ENCODE measurements at regions not wholly inside any gene's neighbourhood (a gene's known extent, or its start where the extent isn't known, plus 50 kb on each side); places are given as distances from the start of the nearest gene placed in this dataset.

DNA sequence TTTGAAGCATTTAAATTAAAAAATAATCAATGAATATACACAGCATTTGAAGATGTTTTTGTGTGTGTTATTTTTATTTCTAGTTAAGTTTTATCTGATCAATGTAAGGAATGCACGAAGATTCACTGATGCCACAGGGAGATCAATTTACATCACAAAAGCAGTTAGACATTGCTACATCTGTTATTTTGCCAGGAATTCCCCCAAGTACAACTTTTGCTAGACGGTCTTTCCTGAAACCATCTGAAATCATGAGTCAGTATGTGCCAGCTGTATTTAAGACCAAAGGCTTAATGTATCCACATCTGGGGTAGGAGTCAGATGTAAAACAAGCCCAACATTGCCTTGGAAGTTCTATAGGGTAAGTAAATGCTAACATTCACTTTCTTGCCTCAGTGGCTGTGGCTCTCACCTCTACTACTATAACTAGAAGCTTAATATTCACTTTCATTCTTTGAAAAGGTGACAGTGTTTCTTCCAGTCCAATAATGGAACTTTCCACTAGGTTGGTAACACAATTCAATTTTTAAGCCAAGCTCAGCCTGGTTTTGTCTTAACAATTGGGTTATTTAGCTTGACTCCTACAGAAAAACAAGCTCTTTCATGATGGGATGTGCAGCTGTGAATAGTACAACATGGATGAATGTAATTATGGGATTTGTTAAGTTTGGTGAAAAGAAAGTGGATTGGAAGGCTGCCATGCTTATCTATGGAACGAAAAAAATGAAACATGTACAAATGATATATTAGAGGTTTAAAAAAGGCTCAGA lies 385.4 kb upstream of the TMEM132C start:
- no peak for DNase-seq (ENCODE audit: low read depth)

DNA sequence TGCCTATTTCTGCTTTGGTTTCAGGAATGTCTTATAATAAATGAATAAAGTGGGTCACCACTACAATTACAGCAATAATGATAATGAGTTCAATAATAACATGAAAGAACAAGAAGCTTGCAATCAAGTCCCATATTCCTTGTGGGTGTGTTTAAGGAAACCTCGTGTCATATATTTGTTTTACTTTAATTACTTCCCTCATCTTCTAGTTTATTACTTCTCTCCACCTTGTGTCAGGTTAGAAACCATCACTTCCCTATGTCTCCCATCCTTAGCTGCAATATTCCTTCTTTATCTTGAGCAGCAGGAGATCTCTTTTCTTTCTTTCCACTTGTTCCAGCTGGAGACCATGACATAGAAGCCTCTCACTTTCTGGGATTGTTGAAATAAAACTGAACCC lies 384.0 kb upstream of the TMEM132C start:
- DNase-seq (ENCODE audit: low read depth): no peak

DNA sequence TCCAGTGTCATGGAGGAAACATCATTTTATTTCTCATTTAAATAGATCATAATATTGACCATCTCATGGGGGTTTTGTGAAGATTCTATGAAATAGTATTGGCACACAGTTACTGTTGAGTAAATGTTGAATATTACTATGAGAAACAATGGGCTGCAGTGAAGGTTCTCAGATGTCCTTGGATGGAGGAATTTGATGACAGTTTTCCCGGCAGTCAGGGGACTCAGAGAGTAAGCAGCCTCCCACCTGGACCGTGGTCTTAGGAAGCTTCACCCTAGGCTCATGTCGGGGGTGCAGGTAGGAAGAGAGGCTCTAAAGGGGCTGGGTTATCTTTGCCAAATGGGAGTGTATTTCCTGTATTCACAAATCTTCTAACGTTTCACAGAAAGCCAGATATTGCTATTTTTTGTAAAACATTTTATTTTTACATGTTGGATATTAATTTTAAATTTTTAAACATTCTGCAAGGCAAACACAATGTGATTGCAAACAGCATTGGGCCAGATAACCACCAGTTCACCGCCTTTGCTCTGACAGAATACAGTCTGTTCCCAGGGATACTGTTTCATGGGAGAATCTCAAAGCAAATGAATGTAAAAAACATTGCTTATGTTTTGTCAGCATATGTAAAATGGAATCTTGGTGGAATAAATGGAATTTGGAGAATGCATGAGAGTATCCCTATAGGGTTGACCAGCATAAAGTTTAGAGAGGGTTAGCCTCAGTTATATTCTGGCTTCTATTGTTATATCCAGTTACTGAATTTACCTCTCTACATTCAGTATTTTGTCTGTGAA lies 380.8 kb upstream of the TMEM132C start:
- DNase-seq (ENCODE audit: low read depth): no peak

DNA sequence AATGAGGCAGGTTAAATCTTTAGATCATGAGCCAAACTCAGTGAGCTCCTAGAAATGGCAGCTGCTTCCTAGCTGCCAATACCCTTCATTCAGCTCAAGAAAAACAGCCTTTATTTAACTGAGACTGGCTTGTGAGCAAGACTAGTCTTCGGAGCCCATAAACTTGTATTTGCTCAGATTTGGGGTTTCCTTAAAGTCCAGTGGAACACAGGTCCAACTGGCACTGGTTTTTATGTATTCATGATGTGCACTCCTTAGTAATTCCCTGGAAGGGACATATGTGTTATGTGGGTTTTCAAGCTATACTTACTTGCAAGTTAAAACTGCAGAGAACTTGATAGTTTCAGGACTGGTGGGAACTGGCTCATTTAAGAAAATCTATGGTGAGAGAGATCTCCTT lies 380.1 kb upstream of the TMEM132C start:
- no peak for DNase-seq (ENCODE audit: low read depth)

DNA sequence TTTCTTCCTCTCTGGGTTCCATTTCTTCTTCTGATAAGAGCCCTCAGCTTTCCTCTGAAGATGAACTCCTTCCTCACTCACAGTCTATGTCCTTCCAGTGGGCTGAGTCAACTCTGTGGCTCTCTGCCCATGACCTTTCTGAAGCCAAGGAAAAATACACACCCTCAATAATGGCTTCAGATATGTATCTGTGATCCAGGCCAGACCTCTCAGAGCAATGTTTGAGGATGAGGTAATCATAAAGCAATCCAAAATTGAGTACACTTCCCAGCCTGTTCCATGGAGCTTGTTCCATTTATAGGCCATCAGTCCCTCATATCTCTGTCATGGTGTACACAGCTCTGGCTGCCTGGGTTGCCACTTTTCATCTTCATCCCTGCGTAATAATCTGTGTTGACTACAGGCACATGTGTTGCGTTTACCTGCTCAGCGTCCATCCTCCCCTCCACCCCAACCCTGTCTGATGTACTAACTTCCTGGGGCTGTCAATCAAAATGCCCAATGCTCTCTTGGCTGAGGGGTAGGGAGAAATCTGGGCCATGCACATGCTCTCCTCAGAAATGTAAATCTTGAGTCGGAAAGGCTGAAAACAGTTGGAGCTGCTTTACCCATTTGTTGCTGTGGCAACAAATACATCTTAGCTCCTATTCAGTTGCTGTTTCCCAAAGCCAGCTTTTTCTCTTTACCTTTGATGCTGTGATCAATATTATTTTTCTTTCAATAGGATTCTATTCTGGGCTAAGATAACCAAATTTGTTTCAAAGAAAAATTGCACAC lies 377.8 kb upstream of the TMEM132C start:
- DNase-seq (ENCODE audit: low read depth): no peak

DNA sequence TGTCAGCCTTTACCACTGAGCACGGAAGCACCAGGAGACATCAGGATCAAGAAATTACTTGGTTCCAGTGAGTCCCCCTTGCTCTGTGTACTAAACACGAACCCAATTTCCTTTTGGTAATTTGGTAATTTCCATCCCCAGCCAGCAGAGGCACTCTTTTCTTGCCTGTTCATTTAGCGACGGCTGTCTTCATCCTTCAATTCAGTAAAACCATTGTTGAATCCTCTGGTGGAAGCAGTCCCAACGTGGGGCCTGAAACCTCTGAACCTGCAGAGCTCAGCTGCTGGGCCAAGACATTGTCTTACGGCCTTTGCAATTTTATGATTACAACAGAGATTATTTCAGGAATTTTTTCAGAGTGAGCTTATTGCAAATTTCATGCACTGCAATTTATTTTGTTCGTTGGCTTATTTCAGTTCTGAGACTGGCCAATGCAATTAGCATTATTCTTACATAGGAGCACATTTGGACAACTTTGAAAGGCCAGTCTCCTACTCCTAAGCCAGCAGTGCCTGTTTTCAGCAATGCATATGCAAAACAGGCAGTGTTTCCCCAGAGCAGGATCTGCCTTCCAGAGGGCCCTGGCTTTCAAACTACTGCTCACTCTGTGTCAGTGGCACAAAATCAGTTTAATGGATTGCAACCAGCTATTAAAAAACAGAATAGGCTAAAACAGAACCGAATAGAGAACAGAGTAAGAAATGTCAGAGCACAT lies 372.9 kb upstream of the TMEM132C start:
- no peak for DNase-seq (ENCODE audit: low read depth)

DNA sequence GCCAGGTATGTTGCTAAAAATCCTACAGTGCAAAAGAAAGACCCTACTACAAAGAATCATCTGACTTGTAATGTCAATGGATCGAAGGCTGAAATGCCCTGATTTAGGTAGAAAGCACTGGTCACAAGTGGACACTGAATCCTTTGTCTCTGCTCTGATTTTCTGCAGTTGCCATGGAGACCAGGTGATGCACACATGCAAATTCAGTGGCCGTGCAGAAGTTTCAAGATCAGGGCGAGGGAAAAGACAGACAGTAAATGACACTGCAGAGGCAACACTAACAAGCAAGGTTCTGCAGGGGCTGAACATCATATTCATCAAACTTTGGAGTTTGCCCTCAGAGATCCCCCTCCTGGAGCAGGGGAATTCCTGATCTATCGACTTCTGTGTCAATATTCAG lies 370.3 kb upstream of the TMEM132C start:
- no peak for DNase-seq (ENCODE audit: low read depth)

DNA sequence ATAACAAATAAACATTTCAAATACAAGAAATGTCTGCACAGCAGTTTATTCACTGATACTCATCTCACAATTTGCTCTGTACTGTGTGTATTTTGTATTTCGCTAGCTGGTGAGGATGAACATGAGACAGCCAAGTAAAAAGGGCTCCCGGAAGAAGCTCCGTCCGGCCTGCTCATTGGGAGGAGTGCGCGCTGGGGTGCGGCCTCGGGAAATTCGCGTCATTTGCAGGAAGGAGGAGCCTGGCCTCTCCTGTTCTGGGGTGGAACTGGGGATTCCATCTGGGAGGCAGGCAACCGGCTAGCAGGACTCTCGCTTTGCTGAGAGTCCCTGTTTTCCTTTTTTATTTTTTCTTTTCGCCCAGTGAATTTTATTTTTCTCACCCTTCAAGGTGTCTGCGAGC lies 368.4 kb upstream of the TMEM132C start:
- no peak for DNase-seq (ENCODE audit: low read depth)

DNA sequence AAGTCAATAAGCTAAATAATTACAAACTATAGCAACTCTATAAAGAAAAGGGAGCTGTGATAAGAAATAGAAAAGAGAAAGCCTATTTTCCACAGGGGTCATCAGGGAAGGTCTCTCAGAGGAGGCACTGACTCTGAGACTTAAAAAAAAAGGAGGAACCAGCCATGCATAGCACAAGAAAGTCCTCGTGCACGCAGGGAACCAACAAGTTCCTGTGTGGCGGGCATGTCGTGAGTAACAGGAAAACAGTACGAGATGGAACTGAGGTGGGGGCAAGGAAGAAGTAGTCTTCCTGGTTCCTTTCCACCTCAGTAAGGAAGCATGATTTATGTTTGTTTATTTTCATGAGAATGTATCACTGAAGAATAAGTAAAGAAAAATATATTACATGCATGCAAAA lies 367.0 kb upstream of the TMEM132C start:
- DNase-seq (ENCODE audit: low read depth): no peak

DNA sequence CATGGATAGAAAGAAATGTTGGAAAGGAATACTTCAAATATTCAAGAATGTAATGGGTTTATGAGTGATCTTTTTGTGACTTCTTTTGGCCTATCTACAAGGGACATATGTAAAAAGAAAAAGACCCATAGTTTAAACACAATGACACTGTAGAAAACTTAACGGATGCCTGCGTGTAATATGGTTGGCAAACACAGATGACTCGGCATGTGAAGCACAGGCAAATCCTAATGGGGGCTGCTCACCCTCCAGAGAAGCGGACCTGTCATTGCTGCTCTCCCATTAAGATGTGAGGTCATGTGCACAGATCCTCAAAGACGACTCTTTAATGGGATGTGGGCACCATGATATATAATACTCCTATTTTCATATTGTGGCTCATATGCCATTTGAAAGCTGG lies 366.6 kb upstream of the TMEM132C start:
- no peak for DNase-seq (ENCODE audit: low read depth)

DNA sequence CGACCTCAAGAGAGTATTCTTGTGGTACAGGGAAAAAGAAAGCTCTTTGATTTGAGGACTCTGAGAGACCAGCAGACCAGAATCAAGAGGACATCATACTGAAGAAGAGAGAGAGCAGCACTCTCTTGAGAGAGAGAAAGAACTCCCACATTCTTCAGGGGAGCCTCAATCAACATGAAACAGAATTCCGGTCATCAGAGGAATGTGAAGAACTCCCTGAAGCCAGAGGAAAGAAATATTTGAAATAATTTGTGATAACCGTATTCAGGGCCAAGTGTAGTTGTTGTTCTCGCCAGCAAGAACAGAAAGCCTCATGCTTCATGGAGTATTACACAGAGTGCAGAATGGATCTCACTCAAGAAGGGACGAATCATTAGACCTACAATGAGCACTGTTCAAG lies 363.8 kb upstream of the TMEM132C start:
- no peak for DNase-seq (ENCODE audit: low read depth)

DNA sequence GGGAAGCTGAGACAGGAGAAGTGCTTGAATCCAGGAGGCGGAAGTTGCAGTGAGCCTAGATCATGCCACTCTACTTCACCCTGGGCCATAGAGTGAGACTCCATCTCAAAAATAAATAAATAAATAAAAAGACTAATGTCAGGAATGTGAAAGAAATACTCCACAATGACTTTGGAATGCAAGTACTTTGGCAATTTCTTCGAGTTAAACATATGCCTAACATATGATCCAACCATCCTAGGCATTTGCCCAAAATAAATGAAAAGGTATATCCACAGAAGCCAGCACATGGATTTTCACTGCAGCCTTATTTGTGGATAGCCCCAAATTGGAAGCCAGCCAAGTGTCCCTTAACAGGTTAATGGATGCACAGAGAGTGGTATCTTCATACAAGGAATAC lies 357.9 kb upstream of the TMEM132C start:
- no peak for DNase-seq (ENCODE audit: low read depth)

DNA sequence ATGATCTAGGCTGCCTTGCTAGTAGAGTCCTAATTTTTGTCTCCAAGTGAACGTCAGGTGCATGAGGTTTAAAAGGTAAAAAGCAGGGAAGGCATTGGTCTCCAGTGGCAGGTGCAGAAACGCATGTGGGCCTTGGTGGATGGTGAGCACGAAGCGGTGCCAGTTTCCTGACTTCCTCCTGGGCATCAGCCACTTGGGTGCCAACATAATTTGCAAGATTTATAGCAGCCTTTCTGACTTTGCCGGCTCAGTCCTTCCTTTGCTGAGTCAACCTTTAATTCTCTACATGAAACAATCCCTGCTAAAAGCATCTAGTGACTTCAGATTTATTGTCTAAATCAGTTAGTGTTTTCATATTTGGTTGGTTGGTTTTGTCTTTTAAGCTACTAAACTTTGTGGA lies 355.7 kb upstream of the TMEM132C start:
- no peak for DNase-seq (ENCODE audit: low read depth)

DNA sequence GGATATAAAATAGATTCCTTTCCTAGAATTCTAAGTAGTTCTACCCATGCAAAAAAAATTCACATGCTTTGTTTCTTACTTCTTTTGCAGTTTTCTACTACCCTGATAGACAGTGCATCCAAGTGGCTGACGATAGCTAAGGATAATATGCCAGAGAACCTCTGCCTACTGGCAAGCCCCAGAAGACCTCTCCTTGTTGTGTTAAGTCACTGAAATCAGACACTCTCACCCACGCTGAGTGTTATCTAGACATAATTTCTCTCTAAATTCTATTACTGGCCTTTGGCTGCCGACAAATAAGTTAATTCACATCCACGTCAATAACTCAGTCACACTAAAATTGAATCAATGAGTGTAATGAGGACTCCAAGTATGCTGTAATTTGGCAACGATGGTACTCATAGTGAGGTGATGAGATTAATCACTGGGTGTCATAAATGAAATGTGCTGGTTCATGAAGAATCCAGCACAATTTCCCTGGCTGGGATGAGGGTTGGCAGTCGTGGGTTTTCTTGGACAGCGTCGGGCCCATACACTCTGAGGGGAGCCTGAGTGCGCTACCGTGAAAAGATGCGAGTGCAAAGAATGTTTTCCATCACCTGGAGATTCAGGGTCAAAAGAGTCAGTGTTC lies 354.8 kb upstream of the TMEM132C start:
- no peak for DNase-seq (ENCODE audit: low read depth)

DNA sequence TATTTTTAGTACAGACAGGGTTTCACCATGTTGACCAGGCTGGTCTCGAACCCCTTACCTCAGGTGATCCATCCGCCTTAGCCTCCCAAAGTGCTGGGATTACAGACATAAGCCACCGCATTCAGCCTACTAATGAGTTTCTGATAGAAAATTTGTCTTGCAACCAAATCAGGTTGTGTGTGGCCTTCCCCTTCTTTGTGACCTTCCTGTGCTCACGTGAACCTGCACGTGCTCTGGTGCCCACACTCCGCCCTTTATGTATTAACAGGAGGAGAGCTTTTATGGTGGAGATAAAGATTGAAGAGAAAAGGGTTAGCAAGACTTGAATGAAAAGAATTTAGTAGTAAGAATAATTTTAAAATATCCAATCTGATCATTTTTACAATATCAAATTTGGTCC lies 343.5 kb upstream of the TMEM132C start:
- no peak for DNase-seq (ENCODE audit: low read depth)

DNA sequence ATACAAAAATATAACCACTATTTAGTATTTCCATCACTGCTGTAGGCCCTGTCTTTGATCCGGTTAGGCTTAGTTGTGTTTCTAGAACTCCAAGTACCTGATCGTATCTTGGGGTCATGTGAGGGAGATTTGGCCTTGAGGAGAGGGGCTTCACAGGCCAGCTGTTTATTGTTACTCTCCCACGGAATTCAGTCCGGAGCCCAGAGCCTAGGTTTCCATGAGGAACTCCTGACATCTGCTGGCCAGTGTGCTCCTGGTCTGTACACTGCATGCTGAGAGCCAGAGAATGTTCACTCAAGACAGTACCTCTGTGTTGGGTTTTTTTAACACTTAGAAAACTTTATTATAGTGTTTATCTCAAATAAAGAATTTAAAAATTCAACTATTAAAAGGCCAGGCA lies 341.0 kb upstream of the TMEM132C start:
- no peak for DNase-seq (ENCODE audit: low read depth)

DNA sequence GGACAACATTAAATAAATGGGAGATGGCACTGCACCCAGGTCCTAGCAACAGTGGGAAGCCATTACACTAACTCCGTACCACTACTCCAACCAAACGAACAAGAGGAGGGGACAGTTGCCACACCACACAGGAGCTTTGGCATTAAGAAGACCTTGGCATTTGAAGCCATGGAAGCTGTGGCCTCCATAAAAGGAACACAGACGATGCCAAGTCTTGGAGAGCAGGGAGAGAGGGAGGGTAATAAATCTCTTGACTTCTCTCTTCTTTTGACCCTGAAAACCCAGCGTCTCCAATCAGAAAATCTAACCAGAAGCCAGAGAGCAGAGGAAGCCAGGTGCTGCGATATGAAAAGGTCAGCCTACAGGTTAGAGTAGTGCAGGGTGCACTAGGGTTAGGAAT lies 338.8 kb upstream of the TMEM132C start:
- DNase-seq (ENCODE audit: low read depth): no peak

DNA sequence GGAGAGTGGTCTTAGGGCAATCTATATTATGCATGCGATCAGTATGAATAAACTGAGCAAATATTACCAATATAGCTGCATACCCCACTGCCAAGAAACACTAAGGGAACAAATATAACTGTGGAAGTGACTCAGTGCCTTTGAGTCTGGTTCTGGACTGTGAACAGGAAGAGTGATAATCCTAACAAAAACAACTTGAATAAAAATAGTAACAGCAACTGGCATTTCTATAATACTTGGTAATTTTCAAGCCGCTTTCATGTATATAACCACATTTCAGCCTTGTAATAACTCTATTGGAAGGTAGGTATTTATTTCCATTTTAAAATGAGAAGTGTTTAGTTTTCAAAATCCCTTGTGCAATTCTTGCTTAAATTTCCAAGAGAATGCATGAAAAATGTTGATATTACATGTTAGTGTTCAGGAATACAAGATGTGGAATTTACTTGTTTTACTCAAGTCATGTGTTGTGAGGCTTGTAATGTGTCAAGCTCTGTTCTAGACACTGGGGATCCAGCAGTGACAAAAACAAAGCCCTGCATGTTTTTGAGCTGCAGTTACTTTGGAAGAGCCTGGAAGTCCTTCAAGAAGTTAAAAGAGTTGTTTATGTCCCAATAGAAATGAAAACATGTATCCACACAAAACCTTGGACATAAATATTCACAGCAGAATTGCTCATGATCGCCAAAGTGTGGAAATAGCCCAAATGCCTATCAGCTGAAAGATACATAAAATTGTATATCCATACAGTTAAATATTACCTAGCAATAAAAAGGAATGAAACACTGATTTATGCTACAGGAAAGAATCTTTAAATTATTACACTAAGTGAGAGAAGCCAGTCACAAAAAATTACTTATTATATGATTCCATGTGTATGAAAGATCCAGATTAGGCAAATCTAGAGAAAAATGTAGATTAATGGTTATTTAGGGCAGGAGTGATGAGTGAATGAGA lies 338.1 kb upstream of the TMEM132C start:
- no peak for DNase-seq (ENCODE audit: low read depth)

DNA sequence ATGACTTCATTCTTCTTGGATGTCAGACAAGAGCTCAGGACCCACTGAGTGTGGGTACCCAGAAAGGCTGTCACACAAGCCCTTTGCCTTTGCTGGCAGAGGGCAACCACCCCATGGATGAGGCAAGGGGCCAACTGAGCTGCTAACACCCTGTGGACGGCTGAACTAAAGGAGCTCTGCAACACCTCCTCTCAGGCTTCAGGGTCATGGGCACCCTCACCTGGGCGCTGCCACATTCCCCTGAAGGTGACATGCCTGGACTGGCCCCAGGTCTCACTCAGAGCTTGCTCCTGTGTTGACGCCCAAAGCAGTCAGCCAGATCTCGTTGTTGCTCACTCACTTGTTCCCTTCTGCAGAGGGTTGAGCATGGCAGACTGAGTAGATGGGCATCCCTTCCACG lies 336.8 kb upstream of the TMEM132C start:
- DNase-seq (ENCODE audit: low read depth): no peak

DNA sequence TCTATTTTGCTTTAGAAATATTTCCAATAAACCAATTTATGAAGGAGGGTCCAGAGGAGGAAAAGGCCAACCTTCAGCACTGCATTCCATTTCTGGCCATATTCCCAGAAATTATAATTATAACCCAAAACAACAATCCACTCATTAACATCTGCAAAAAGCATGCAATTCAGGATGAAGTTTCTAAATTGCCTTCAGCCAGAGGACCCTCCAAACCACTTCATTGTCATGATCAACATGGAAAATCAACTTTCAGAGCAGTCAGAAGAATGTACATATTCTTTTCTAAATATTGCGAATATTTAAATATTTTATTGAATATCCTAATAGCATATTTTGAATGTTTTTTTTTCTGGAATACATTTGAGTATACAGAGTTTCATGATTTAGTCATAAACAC lies 332.6 kb upstream of the TMEM132C start:
- no peak for DNase-seq (ENCODE audit: low read depth)

DNA sequence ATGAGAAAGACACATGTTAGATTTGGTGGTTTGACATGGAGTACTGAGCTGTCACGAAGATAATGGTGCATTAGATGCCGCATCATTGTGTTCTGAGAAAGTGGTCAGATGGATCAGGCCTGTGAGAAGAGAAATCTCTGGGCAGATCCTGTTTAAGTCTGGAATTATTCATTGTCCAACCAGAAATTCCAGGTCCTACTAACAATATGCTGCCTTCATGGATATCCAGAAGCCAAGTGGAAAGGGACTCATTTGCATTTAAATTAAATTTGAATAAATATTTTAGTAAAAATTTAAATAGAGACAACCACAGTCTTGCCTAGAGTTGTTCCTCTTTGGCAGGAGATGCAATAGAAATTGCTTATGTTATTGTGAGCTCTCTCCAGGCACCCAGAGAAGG lies 330.5 kb upstream of the TMEM132C start:
- DNase-seq (ENCODE audit: low read depth): no peak
